Stimulated activated CD4-positive, alpha-beta T cell treated with anti-CD3 and anti-CD28 coated beads, Interleukin-4, amount 100 ng/mL, for 1 hour (primary cell): ENCODE measurements at regions not wholly inside any gene's neighbourhood (a gene's known extent, or its start where the extent isn't known, plus 50 kb on each side); places are given as distances from the start of the nearest gene placed in this dataset.

ENCODE experiments used
- DNase-seq: peaks from one replicate; pipeline ENCODE4 v3.0.0-alpha.2; 2020

DNA sequence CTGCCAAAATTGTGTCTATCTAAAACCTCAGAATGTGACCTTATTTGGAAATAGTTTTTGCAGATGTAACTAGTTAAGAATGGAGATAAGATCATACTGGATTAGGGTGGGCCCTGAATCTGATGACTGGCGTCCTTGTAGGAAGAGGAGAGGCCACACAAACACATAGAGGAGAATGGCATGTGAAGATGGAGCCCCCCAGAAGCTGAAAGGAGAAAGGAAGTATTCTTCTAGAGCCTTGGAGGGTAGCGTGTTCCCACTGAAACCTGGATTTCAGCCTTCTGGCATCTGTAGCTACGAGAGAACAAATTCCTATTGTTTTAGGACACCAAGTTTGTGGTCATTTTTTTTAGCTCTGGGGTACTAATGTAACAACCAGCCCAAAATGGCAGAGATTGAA lies 423.0 kb upstream of the TPM1 start:
- DNase-seq: no peak

DNA sequence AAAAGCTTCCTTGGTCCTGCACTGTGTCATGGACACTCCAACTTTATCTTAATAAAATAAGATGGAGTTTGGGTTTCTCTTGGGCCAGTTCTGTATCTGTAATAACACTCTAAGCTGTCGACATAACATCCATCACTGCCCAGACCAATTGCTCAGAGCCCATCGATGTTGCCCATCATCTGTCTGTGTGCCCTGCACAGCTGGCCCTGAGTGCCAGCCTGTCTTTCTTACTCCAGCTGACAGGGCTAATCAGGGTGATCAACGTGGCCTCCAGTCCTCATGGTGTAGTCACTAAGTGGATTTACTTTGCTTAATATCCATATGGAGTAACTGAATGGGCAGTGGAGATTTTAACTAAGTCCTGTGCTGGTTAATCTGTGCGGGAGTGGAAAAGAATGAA lies 419.8 kb upstream of the TPM1 start:
- no peak for DNase-seq

DNA sequence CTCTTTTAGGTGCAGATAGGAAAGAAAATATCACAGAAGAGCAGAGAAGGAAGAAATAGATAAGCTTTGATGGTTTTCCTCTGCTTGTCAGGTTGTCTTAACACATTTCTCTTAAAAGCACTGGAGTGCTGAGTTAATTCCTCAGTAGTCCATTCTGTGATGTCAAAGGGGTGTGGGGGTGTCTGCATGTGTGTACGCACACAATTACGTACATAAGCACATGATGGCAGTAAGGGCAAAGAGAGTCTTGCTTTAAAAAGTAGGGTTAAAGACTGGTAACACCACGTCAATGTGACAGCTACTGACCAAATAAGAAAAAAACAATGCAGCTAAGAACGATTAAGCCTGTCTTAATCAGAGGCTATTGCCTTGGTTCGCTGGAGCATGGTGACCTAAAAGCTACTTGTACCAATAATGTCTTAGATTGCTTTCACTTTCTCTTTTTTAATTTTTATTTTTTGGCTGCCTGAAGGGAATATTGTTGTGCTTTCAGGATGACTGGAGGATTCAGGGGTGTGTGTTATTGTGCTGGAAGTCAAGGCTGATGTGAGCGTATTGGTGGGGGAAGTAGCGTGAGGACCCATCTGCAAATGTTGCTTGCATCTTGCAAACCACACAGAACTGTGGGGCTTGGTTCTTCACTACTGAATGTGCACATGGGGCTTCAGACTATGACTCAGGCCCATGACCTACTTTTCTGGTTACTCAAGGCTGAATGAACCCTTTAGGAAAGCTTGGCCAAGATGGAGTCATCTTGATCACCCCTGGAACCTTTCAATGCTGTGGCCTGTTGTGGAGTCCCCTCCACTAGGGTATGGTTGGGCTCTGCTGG lies 417.8 kb upstream of the TPM1 start:
- DNase-seq: no peak

DNA sequence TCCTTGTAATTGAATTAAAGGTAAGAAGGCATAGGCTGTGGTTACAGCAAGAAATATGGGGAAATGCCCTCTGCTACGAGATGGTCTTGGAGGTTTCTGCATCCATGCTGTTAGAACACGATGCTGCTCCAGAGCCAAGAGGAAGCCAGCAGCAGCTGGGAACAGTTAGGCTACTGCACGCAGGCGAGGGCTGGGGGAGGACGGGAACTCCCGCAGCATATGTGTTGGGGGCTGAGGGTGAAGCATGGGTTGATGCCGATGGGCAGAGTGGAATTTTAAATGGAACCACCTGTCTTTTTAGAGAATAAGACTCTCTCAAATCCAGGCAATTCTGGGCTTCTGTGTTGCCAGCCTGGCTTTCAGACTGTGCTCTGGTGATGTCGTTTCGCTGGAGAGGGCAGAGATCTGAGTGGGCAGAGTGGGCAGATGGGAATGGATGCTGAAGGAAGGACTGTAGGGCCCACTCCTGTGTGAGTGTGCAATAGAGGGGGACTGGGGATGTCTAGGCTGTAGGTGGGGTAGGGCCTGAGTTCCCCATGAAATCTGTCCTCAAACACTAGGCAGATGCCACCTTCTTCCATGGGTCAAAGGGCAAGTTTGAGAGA lies 417.0 kb upstream of the TPM1 start:
- no peak for DNase-seq

DNA sequence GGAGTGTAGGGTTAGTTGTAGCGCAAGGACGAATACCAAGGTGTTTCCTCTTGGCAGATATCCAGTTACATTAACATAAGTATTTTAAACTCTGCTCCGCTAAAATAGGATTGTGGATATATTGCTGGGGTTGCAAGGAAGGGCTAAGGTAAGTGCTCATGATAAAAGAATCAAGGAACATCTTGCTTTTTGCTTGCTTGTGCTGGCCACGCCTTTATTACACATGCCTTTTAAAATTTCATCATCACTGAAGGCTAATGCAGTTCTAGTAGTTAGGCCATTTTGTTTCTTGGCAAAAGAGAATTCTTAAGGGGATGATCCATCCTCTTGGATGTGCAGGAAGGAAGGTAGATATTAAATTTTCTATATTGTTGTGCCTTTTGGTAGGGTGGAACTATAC lies 415.6 kb upstream of the TPM1 start:
- DNase-seq: no peak

DNA sequence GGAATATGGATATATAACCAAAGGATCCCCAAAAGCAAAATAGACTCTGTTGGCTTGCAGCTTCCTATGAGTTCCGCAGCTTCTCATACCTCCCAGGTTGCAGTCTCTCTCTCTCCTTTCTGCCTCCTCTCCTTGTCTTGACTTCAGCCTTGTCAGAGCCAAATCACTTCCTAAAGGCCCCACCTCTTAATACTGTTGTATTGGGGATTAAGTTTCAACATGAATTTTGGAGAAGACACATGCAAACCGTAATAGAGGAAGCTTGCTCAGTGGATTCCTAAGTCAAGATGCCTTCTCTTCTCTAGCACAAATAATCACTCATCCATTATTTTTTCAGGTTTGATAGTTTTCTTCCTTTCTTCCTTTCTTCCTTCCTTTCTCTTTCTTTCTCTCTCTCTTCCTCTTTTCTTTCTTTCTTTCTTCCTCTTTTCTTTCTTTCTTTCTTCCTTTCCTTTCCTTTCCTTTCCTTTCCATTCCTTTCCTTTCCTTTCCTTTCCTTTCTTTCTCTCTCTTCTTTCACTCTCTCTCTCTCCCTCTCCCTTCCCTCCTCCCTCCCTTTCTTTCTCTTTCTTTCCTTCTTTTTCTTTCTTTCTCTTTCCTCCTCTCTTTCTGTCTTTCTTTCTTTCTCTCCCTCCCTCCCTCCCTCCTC lies 411.3 kb upstream of the TPM1 start:
- DNase-seq: no peak

DNA sequence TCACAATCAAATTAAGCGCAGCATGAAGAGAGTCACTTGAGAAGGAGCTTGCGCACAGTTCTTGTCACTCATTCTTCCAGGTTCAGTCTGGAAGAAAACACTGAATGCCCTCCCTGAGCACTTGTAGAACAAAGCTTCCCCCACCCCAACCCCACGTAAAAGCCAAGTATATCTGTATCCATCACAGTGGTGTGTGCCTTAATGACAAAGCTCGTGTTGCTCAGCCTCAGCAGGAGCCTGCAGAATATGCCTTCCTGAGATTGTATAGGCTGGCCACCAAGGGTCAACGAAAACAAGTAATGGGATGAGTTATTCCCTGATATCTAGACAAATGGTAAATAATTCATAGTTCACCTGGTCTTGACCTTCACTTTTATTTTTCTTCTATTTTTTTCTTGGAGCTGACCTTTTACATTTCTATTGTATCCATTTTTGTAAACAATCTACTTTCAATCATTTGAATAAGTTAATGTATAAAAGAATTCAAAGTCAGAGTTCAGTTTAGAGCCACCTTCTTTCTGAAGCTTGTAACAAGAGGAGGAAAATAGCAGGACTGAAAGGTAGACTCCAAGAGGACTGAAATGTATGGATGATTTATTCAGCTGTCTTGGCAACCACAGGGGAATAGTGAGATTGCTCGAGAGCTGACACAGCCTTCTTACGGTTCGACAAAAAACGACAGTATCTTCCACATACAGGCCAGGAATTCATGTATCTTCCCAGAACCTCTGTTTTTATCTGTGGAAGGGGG lies 405.5 kb upstream of the TPM1 start:
- DNase-seq: no peak

DNA sequence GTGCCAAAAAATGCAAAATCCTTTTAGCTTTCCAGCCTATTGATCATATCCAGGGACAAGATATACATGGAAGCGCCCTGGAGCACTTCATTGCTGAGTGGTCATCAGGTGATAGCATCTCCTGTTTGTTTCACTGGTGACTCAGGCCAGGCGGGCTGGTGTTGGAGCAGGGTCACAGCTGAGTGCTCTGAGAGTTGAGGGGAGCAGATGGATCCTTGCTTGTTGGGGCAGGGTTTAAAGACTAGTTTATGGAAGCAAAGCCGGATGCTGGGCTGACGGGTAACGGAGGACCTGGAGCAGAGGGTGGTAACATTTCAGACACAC lies 405.0 kb upstream of the TPM1 start:
- no peak for DNase-seq

DNA sequence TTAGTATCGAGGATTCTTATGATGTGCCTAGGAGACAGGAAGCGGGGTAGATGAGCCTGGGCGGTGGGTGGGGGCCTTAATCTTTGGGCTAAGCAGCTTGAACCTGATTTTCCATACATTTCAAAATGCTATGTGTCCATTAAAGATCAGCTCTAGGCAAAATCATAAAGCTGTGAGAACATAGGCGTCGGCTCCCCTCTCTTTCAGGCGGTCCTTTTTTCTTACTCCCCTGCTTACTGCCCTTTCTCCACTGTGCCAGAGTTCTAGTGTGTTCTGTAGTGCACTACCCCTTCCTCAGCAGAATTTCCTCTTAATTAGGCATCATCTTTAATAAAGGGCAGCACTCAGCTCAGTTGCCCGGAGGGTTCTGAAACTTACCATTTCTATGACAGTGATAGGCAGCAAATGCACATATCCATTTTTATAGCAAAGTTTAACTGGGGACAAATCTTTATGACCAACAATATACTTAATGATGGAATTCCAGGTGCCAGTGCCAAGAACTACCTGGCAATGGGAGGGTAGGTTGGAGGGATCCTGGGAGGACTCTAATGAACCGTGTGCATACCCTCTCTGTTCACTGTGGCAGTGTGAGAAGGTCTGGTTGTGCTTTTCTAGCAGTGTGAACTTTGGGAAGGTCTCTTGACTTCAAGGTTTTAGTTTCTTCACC lies 404.5 kb upstream of the TPM1 start:
- DNase-seq: no peak

DNA sequence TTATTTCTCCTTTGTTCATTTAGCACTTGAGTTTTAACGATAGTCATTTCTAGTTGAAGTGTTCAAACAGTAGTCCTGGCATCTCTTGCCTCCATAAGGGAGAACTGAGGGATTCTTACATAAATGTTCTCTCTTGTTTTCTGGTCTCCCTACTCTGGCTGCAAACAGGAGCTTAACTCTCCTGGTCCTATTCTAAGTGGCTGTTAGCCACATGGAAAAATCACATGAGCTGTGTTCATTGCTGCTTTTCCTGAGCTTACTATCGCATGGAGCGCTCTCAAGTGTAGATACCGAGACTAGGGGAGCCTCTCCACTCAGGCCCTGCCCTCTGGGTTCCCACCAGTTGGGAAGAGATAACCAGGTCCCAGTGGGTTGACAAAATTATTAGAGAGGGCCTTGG lies 403.1 kb upstream of the TPM1 start:
- no peak for DNase-seq

DNA sequence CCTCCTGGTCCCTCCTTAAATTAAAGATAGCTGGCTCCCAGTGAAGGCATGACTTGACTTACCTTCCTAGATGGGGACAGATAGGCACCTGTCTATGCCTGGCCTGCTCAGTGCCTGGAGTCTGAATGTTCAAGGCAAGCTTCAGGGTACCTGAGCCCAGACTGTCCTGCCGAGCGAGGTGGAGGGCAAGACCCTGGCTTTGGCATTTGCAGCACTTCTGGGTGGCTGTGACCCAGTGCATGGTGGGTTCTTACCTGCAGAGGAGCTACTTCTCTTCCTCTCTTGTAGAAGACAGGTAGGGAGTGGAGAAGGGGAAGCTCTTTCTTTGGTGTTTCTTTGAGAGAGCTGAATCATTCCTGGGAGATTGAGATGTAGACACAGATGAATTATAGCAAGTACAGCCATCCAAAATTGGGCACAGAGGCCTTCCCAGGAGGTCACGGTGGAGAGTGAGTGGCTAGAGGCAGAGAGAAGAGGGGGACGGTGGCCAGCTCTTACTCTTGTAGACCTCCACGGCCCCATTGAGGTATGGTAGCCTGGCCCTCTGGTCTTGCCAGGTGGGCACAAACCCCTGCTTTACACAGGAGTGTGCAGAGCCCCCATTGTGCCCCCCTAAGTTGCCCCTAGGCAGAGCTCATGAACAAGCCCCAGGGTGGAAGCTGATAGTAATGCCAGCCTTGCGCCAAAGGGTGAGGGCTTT lies 402.5 kb upstream of the TPM1 start:
- DNase-seq: no peak

DNA sequence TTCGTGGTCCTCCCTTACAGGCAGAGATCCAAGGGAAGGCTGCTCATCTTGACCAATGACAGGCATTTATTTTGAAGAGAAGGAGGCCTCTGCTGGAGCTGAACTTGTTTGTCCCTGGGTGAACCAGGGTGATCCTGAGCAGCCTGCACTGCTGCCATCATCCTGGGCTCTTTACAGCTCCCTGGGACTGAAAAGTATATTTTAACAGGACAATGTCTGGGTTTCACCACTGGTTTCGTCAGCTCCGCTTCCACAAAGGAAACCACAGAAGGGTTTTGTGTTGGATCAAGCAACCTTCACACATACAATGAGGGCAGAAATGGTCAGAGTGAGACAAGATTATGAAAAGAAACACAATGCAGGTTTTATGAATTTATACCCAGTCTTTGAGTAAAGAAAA lies 400.7 kb upstream of the TPM1 start:
- no peak for DNase-seq

DNA sequence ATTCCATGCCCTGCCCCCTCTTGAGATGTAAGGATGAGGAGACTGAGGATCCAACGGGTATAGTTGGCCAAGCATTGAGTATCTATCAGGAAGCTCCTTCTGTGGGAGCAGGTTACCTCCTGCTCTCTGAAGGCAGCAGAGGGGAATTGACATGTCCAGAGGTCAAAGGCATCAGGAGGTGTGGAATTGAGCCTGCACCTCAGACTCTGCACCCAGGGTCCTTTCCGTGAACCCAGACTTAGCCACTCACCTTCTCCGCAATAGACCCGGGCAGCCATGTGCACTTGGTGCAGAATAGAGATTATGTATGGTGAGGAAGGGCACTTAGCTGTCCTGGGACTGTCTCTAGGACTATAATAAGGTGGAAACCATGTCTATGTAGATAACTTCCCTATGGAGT lies 399.0 kb upstream of the TPM1 start:
- DNase-seq: no peak

DNA sequence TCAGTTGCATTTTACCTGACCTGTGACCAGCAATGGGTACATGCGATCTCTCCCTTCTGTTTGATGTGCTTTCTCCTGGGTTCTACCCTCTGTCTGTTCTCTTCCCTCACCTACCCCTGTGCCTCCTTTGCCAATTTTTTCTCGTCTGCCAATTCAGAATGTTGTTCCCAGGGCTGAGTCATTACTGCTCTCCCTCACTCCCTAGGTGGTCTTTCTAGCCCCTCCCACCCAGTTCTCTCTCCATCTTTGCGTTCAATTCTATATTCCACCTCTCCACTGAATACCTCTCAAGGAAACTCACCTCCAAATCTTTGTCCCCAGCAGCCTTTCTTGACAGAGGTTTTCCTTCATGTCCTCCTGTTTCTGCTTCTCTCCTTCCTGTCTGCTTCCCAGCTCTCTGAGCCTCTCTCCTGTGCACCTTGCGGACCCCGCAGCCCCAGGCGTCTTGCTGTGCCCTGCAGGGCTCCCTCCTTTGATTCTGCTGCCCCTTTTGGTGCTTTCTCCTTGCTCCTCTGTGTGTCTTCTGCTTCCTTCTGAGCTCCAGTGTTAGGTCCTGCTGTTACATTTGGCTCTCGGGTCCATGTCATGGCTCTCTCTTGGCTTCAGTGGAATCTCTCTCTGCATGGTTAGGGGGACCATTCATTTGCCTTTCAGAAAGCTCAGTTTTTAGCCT lies 398.2 kb upstream of the TPM1 start:
- DNase-seq: no peak

DNA sequence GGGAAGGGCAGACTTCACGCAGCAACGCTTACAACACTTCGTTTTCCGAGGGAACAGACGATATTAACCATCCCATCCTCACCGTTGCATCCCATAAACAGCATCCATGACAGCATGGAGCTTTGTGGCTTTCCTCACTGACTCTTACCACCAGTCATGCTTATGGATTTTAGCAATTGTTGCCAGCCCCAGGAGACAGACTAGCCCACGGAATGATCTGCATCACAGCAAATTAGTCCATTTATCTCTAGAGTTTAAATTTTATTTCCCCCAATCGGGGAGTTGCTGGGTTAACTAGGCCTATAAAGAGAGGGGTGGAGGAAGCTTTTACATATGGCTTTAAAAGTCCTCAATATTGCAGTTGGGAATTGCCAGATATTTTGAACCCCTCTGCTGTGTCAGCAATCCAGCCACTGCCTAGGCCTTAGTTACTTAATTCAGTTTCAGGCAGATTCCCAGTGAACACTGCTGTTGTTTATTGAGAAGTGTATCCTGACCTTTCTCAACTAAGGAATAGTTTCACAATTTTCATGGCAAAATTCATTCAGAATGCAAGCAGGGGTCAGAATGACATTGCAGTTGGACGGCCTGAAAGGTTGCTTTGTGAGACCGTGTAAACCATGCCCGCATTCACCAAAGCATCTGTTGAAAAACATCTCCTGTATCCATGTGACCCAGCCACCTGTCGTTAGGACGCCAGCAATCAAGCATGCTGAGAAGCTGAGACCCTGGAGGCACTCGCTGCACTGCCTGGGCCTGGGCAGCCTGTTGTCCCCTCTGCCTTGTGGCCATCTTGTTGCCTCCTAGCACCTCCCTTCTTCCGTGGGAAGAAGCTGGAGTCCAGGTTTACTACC lies 397.4 kb upstream of the TPM1 start:
- no peak for DNase-seq

DNA sequence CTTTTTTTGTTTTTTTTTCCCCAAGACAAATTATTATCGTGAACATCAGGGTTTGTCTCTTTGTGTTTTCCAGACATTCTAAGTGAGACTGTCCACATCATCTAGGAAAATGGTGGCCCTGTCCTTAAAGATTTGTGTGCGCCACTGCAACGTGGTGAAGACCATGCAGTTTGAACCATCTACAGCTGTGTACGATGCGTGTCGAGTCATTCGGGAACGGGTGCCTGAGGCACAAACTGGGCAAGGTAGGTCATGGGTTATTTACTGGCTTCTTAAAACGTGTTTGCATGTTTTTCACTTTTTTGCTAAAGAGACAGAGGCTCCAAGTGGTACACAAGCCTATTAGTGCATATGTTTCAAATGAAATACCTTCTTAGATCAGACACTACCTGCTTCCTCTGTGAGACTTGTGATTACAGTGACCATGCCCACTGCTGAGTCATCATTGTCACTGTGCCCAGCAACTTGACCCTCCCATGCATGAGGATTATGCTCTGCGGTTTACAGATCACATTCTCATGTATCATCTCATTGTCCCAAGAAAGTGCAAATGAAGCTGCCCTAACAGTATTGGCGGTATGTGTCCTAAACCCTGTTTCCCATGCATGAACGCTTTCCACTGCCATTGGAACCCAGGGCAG lies 395.2 kb upstream of the TPM1 start:
- DNase-seq: no peak

DNA sequence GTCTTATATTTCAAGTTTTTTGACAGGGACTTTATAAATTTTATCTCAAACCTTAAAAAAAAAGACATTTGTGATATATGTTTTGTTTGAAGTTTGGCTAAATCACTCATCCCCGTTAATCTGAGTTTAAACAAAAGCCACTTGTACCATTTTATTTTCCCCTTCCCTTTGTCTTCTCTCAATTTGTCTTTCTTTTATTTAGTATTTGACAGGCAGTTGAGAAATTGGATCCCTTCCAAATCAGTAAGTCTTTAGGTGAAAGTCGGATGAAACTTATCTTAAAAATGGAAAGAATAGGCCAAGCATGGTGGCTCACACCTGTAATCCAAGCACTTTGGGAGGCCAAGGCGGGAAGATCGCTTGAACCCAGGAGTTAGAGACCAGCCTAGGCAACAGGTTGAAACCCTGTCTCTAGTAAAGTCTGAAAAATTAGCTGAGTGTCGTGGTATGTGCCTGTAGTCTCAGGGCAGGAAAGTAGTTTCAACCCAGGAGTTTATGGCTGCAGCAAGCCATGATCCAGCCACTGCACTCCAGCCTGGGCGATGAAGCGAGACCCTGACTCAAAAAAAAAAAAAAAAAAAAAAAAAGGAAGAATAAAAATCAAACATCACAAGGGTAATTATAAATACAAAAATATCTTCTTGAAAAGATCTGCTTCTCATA lies 394.6 kb upstream of the TPM1 start:
- no peak for DNase-seq

DNA sequence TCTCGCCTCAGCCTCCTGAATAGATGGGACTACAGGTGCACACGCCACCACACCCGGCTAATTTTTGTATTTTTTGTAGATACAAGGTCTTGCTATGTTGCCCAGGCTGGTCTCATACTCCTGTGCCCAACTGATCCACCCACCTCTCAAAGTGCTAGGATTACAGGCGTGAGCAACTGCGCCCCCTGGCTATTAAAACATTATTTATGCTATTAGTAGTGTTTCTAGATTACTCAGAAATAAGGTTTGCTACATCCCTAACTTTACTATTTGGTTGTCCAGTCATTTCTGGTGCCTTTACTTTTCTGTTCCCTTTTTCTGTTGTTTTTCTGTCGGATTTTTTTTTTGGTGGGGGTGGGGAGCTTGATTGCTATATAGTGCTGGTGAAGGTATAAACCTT lies 393.6 kb upstream of the TPM1 start:
- DNase-seq: no peak

DNA sequence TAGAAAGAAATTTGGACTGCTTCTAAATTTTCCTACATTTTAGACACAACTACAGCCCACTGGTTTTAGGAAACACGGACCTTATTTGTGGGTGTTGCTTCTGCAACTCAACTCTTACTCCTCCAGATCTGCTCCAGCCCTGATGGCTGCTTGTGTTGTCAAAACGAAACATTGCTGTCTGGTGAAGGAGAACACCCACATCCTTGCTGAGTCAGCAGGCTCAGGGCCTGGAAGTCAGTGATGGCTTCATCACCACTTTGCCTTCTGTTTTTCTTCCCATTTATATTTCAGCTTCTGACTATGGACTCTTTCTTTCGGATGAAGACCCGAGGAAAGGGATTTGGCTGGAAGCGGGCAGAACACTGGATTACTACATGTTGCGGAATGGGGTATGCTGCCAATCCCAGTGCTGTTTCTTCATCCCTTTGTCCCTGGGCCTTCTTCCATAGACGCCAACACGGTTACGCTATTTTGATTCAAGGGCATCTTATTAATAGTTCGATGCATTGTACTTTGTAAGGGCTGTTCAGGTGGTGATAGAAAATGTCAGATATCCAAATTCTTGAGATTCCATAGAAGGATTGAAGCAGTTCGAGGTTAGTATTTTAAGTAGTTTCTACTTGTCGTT lies 392.6 kb upstream of the TPM1 start:
- DNase-seq: no peak
